Liver (tissue), 8 donors: ENCODE measurements at regions not wholly inside any gene's neighbourhood (a gene's known extent, or its start where the extent isn't known, plus 50 kb on each side); places are given as distances from the start of the nearest gene placed in this dataset.

Experiments used
- DNase-seq: peaks from one replicate; pipeline ENCODE4 v3.0.0-alpha.2; 2017; ENCODE audit warnings: low spot score
- H3K27ac ChIP-seq, 2 donors: one replicate each; pipeline ENCODE4 v1.7.0; 2013; ENCODE audit warnings: inconsistent platforms in 2 of 2, low read length in 2 of 2, control low read depth in 1 of 2, low read depth in 1 of 2, mild to moderate bottlenecking in 1 of 2
- H3K27me3 ChIP-seq, 4 donors: one replicate each; pipeline versions ENCODE4 v1.6.1 to v1.7.0; 2013; ENCODE audit warnings: low read length in 3 of 4, inconsistent platforms in 1 of 4, mild to moderate bottlenecking in 1 of 4, moderate library complexity in 1 of 4; ENCODE audit not compliant: control insufficient read depth in 4 of 4, insufficient read depth in 4 of 4
- H3K36me3 ChIP-seq, 4 donors: one replicate each; pipeline versions ENCODE4 v1.6.1 to v1.7.0; 2013; ENCODE audit warnings: low read length in 3 of 4, mild to moderate bottlenecking in 3 of 4, low read depth in 1 of 4, moderate library complexity in 1 of 4; ENCODE audit not compliant: control insufficient read depth in 4 of 4, insufficient read depth in 3 of 4
- H3K4me1 ChIP-seq, 4 donors: one replicate each; pipeline versions ENCODE4 v1.6.1 to v1.7.0; 2013; ENCODE audit warnings: low read length in 3 of 4, mild to moderate bottlenecking in 3 of 4, moderate library complexity in 1 of 4; ENCODE audit not compliant: control insufficient read depth in 4 of 4, insufficient read depth in 4 of 4
- H3K4me3 ChIP-seq, 3 donors: one replicate each; pipeline versions ENCODE4 v1.6.1 to v1.7.0; 2013; ENCODE audit warnings: low read length in 3 of 3, control low read depth in 1 of 3, low read depth in 1 of 3, mild to moderate bottlenecking in 1 of 3
- H3K9ac ChIP-seq, 2 donors: one replicate each; pipeline ENCODE4 v1.7.0; 2013; ENCODE audit warnings: low read length in 2 of 2, mild to moderate bottlenecking in 2 of 2, moderate library complexity in 2 of 2, control low read depth in 1 of 2, low read depth in 1 of 2
- H3K9me3 ChIP-seq, 4 donors: one replicate each; pipeline versions ENCODE4 v1.6.1 to v1.7.0; 2013; ENCODE audit warnings: low read length in 3 of 4; ENCODE audit not compliant: control insufficient read depth in 4 of 4
- EGR1 ChIP-seq, 2 donors: IDR thresholded peaks; 2 replicates each; pipeline ENCODE4 v1.6.1; 2016 to 2018; ENCODE audit warnings: antibody characterized with exemption in 2 of 2, low read depth in 2 of 2
- FOXA1 ChIP-seq: IDR thresholded peaks from 2 replicates; pipeline ENCODE4 v1.6.1; 2016; ENCODE audit warnings: antibody characterized with exemption
- FOXA2 ChIP-seq: IDR thresholded peaks from 2 replicates; pipeline ENCODE4 v1.6.1; 2016; ENCODE audit warnings: antibody characterized with exemption
- GABPA ChIP-seq, 2 donors: IDR thresholded peaks in 1 of 2; conservative IDR thresholded peaks in 1 of 2; 2 replicates each; pipeline ENCODE4 v1.6.1; 2016; ENCODE audit warnings: antibody characterized with exemption in 2 of 2, mild to moderate bottlenecking in 1 of 2, moderate library complexity in 1 of 2
- HNF4A ChIP-seq, 2 donors: conservative IDR thresholded peaks; 2 replicates each; pipeline ENCODE4 v1.6.1; 2016; ENCODE audit warnings: antibody characterized with exemption in 2 of 2, mild to moderate bottlenecking in 2 of 2
- HNF4G ChIP-seq: IDR thresholded peaks from 2 replicates; pipeline ENCODE4 v1.6.1; 2016; ENCODE audit warnings: antibody characterized with exemption
- JUND ChIP-seq, 2 donors: IDR thresholded peaks; 2 replicates each; pipeline ENCODE4 v1.6.1; 2016; ENCODE audit warnings: antibody characterized with exemption in 2 of 2
- NR2F2 ChIP-seq: IDR thresholded peaks from 2 replicates; pipeline ENCODE4 v1.6.1; 2016; ENCODE audit warnings: antibody characterized with exemption
- RAD21 ChIP-seq, 2 donors: IDR thresholded peaks; 2 replicates each; pipeline ENCODE4 v1.6.1; 2016; ENCODE audit warnings: antibody characterized with exemption in 2 of 2, mild to moderate bottlenecking in 2 of 2
- RXRA ChIP-seq, 2 donors: IDR thresholded peaks; 2 replicates each; pipeline ENCODE4 v1.6.1; 2017 to 2018; ENCODE audit warnings: antibody characterized with exemption in 2 of 2, mild to moderate bottlenecking in 1 of 2
- SP1 ChIP-seq: IDR thresholded peaks from 2 replicates; pipeline ENCODE4 v1.6.1; 2018; ENCODE audit warnings: antibody characterized with exemption, mild to moderate bottlenecking
- TAF1 ChIP-seq: conservative IDR thresholded peaks from 2 replicates; pipeline ENCODE4 v1.6.1; 2016; ENCODE audit warnings: antibody characterized with exemption, mild to moderate bottlenecking
- YY1 ChIP-seq: IDR thresholded peaks from 2 replicates; pipeline ENCODE4 v1.6.1; 2016; ENCODE audit warnings: antibody characterized with exemption, mild to moderate bottlenecking
- WGBS: extraction: QIAGEN DNeasy Blood & Tissue Kit; methylation state at CpG from one replicate; pipeline ENCODE4 v1.1.7; 2013; 5-methylcytosine and 5-hydroxymethylcytosine counted together
- TF ChIP-seq, protein P1 (sequence below): fragments of 150-350 bp; IDR thresholded peaks from 2 replicates; pipeline ENCODE4 v1.5.1; 2017; ENCODE audit warnings: improper control_type of control experiment, low read depth, low read length; ENCODE audit not compliant: missing input control
- TF ChIP-seq, protein P2 (sequence below): IDR thresholded peaks from 2 replicates; pipeline ENCODE4 v1.6.1; 2016; ENCODE audit warnings: antibody characterized with exemption
- TF ChIP-seq, protein P3 (sequence below): IDR thresholded peaks from 2 replicates; pipeline ENCODE4 v1.6.1; 2016; ENCODE audit warnings: antibody characterized with exemption
- TF ChIP-seq, protein P4 (sequence below): IDR thresholded peaks from 2 replicates; pipeline ENCODE4 v1.6.1; 2016; ENCODE audit warnings: antibody characterized with exemption
- TF ChIP-seq, protein P5 (sequence below): IDR thresholded peaks from 2 replicates; pipeline ENCODE4 v1.6.1; 2016; ENCODE audit warnings: antibody characterized with exemption, mild to moderate bottlenecking
- donor health status: healthy.
- donor health status: healthy.
- donor health status: healthy.
- donor health status: healthy.
- donor health status: healthy.

DNA sequence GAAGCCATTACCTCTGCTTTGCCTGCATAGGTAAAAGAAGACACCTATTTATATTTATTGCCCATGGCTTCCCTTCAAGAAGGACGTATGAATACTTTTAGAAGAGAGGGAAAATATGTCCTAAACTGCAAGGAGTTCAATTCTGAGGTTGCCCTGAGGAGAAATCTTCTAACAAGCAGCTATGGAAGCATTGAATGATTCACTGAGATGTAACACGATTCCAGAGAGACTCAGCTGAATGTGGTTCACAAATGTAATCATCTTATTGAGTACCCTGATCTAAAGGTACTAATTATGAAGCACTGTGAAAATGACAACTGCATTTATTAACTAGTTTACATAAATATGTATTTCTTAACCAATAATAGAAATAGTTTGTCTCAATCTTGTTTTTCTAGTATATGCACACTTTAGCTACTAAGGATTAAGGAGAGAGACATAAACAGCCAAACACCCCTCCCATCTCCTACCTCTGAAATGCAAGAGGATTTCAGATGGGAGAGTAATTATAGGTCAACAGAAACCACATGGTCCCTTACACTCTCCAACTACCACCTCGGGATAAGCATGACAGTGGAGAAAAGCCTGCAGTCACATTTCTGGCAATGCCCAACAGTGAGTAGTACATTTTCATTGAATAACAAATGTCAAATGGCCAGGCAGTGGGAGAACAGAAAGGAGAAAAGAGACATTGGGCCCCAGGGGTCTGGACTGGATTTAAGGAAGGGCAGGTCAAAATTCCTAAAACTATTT is 506.2 kb upstream of the IL12A start:
- Histone ChIP-seq H3K36me3 (no peaks in the 10 kb centered on the region), H3K9me3 (peaks cover 4 to 23% (median 10%) of the 10 kb centered on the region in 4 donors), H3K27me3 (no peaks in the 10 kb centered on the region), H3K4me3 (no peak overlapping the region), H3K27ac (no peak overlapping the region), H3K9ac (no peak overlapping the region), H3K4me1 (no peaks in the 10 kb centered on the region)
- no peak for DNase-seq
- no peak for TF ChIP-seq TAF1
- no peak for TF ChIP-seq YY1
- TF ChIP-seq EGR1 (IDR thresholded peaks at IDR 0.05; ENCODE audit: low read depth in 2 of 2): no peak
- TF ChIP-seq NR2F2: no peak
- TF ChIP-seq, protein P1, sequence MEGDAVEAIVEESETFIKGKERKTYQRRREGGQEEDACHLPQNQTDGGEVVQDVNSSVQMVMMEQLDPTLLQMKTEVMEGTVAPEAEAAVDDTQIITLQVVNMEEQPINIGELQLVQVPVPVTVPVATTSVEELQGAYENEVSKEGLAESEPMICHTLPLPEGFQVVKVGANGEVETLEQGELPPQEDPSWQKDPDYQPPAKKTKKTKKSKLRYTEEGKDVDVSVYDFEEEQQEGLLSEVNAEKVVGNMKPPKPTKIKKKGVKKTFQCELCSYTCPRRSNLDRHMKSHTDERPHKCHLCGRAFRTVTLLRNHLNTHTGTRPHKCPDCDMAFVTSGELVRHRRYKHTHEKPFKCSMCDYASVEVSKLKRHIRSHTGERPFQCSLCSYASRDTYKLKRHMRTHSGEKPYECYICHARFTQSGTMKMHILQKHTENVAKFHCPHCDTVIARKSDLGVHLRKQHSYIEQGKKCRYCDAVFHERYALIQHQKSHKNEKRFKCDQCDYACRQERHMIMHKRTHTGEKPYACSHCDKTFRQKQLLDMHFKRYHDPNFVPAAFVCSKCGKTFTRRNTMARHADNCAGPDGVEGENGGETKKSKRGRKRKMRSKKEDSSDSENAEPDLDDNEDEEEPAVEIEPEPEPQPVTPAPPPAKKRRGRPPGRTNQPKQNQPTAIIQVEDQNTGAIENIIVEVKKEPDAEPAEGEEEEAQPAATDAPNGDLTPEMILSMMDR: no peak
- TF ChIP-seq, protein P2, sequence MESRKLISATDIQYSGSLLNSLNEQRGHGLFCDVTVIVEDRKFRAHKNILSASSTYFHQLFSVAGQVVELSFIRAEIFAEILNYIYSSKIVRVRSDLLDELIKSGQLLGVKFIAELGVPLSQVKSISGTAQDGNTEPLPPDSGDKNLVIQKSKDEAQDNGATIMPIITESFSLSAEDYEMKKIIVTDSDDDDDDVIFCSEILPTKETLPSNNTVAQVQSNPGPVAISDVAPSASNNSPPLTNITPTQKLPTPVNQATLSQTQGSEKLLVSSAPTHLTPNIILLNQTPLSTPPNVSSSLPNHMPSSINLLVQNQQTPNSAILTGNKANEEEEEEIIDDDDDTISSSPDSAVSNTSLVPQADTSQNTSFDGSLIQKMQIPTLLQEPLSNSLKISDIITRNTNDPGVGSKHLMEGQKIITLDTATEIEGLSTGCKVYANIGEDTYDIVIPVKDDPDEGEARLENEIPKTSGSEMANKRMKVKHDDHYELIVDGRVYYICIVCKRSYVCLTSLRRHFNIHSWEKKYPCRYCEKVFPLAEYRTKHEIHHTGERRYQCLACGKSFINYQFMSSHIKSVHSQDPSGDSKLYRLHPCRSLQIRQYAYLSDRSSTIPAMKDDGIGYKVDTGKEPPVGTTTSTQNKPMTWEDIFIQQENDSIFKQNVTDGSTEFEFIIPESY: no peak
- TF ChIP-seq, protein P3, sequence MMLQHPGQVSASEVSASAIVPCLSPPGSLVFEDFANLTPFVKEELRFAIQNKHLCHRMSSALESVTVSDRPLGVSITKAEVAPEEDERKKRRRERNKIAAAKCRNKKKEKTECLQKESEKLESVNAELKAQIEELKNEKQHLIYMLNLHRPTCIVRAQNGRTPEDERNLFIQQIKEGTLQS: no peak
- no peak for TF ChIP-seq SP1
- no peak for TF ChIP-seq HNF4G
- 35% methylated on average over 3 of the region's 3 CpGs for WGBS

DNA sequence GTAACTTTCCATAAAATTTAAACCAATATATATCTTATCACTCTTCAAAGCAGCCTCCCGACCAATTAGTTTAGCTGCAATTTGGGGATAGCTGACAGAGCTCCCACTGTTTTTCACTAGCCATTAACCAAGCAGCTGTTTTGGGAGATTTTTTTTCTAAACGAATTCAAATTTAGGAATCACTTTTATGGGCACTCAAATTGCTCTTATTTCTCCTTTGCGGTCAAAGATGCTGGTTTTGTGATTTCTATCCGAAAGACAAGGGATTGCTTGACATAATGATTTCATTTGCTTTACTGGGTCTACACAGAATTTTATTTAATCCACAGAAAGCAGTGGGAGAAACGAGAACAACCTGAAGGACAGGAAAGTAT is 505.7 kb upstream of the IL12A start:
- WGBS: 54% methylated on average over 5 of the region's 5 CpGs
- Histone ChIP-seq H3K4me3 (no peak overlapping the region), H3K9ac (no peak overlapping the region), H3K27me3 (no peaks in the 10 kb centered on the region), H3K36me3 (no peaks in the 10 kb centered on the region), H3K9me3 (peaks cover 4 to 24% (median 10%) of the 10 kb centered on the region in 4 donors), H3K4me1 (no peaks in the 10 kb centered on the region), H3K27ac (no peak overlapping the region)
- DNase-seq: no peak
- TF ChIP-seq, protein P2: no peak
- TF ChIP-seq RAD21 (IDR thresholded peaks at IDR 0.05) (no peak), JUND (IDR thresholded peaks at IDR 0.05) (no peak), SP1 (no peak), RXRA (IDR thresholded peaks at IDR 0.05) (no peak), NR2F2 (no peak), GABPA (IDR thresholded peaks at IDR 0.05 in 1 of 2, conservative IDR thresholded peaks at IDR 0.05 in 1 of 2) (no peak), HNF4G (no peak), FOXA2 (no peak), TAF1 (no peak), YY1 (no peak), HNF4A (conservative IDR thresholded peaks at IDR 0.05) (no peak), FOXA1 (no peak)
- TF ChIP-seq, protein P4, sequence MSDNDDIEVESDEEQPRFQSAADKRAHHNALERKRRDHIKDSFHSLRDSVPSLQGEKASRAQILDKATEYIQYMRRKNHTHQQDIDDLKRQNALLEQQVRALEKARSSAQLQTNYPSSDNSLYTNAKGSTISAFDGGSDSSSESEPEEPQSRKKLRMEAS: no peak
- TF ChIP-seq, protein P3: no peak
- TF ChIP-seq, protein P5, sequence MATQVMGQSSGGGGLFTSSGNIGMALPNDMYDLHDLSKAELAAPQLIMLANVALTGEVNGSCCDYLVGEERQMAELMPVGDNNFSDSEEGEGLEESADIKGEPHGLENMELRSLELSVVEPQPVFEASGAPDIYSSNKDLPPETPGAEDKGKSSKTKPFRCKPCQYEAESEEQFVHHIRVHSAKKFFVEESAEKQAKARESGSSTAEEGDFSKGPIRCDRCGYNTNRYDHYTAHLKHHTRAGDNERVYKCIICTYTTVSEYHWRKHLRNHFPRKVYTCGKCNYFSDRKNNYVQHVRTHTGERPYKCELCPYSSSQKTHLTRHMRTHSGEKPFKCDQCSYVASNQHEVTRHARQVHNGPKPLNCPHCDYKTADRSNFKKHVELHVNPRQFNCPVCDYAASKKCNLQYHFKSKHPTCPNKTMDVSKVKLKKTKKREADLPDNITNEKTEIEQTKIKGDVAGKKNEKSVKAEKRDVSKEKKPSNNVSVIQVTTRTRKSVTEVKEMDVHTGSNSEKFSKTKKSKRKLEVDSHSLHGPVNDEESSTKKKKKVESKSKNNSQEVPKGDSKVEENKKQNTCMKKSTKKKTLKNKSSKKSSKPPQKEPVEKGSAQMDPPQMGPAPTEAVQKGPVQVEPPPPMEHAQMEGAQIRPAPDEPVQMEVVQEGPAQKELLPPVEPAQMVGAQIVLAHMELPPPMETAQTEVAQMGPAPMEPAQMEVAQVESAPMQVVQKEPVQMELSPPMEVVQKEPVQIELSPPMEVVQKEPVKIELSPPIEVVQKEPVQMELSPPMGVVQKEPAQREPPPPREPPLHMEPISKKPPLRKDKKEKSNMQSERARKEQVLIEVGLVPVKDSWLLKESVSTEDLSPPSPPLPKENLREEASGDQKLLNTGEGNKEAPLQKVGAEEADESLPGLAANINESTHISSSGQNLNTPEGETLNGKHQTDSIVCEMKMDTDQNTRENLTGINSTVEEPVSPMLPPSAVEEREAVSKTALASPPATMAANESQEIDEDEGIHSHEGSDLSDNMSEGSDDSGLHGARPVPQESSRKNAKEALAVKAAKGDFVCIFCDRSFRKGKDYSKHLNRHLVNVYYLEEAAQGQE: no peak
- TF ChIP-seq, protein P1: no peak
